SJCRH30 (cell line): ENCODE measurements at regions not wholly inside any gene's neighbourhood (a gene's known extent, or its start where the extent isn't known, plus 50 kb on each side); places are given as distances from the start of the nearest gene placed in this dataset.
A peak's percentile ranks its signal among the peaks of the same experiment; 100 is the strongest.

Experiments
- DNase-seq, 2 experiments: peaks; one replicate each; pipeline ENCODE4 v3.0.0-alpha.2; 2015 to 2020
- H3K27ac ChIP-seq: fragments of 250-450 bp; sonication (Bioruptor Pico); 2 replicates; pipeline ENCODE4 v1.5.1; 2020; ENCODE audit warnings: mild to moderate bottlenecking, moderate library complexity
- H3K27me3 ChIP-seq: fragments of 250-450 bp; sonication (Bioruptor Pico); 2 replicates; pipeline ENCODE4 v1.5.1; 2020; ENCODE audit warnings: mild to moderate bottlenecking, moderate library complexity
- H3K36me3 ChIP-seq: fragments of 250-450 bp; sonication (Bioruptor Pico); 2 replicates; pipeline ENCODE4 v1.5.1; 2020; ENCODE audit warnings: mild to moderate bottlenecking, moderate library complexity
- H3K4me1 ChIP-seq: fragments of 250-450 bp; sonication (Bioruptor Pico); 2 replicates; pipeline ENCODE4 v1.5.1; 2020; ENCODE audit warnings: mild to moderate bottlenecking, moderate library complexity
- H3K4me3 ChIP-seq: fragments of 250-450 bp; sonication (Bioruptor Pico); 2 replicates; pipeline ENCODE4 v1.5.1; 2020; ENCODE audit warnings: mild to moderate bottlenecking, moderate library complexity
- H3K9me3 ChIP-seq: fragments of 250-450 bp; sonication (Bioruptor Pico); replicated peaks from 2 replicates; pipeline ENCODE4 v1.5.1; 2020; ENCODE audit warnings: mild to moderate bottlenecking, moderate library complexity

DNA sequence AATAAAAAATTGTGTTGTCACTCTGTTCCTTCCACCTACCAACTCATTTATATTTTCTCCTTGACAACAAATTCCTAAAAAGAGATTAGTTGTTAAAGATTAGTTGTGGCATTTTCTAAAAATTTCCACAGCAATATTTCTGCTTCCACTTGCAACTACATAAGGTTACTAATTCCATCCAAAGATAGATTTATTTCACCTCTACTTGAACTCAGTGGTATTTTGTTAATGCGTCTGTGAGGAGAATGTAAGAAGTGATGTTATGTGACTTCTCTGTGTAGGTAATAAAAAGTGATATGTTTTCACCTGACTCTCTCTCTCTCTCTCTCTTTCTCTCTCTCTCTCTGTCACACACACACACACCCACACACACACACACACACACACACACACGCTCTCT lies 1104.8 kb downstream of the AMY1C start:
- no peaks in the 10 kb centered on the region for H3K9me3 ChIP-seq
- no peaks in the 10 kb centered on the region for H3K27me3 ChIP-seq
- no peak for DNase-seq
- no peak overlapping the region for H3K4me3 ChIP-seq
- no peaks in the 10 kb centered on the region for H3K4me1 ChIP-seq
- H3K27ac ChIP-seq: no peak overlapping the region
- no peaks in the 10 kb centered on the region for H3K36me3 ChIP-seq

DNA sequence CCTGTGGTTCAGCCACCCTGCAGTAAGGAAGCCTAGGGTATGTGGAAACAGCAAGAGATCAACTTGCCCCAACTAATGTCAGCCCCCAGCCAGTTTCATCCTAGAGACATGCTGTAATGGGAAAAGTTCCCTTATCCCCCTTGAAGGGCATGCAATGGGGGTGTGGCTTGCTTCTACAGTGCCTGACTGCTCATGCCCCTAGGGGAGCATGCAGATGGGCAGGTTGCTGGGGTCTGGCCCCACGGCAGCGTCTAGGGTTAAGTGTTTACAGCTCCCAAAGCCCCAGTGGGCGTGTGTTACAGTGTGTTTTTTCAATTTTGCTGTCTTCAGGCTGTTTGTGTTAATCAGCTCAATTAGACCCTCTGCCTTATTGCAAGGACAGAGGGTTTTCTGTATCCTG lies 1105.9 kb downstream of the AMY1C start:
- Histone ChIP-seq H3K9me3 (no peaks in the 10 kb centered on the region), H3K27ac (no peak overlapping the region), H3K4me3 (no peak overlapping the region), H3K36me3 (no peaks in the 10 kb centered on the region), H3K27me3 (no peaks in the 10 kb centered on the region), H3K4me1 (no peaks in the 10 kb centered on the region)
- DNase-seq: no peak

DNA sequence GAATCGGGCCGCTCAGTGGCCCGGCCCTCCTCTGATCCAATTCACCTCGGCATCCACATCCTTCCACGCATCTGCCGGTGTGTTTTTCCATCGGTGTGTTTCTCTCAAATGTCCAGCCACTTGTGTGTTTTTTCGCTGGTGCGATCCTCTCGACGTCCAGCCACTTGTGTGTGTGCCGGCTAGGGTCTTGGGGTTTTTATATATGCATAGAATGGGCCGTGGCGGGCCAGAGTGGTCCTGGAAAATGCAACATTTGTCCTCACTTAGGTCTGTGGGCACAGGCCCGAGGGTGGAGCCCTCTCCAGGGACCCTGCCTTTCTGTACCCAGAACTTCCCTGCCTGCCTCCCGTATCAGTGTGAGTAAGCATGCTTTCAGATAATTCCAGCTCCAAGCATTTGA lies 1106.4 kb downstream of the AMY1C start:
- Histone ChIP-seq H3K4me1 (no peaks in the 10 kb centered on the region), H3K27me3 (no peaks in the 10 kb centered on the region), H3K9me3 (no peaks in the 10 kb centered on the region), H3K27ac (no peak overlapping the region), H3K36me3 (no peaks in the 10 kb centered on the region), H3K4me3 (no peak overlapping the region)
- no peak for DNase-seq

DNA sequence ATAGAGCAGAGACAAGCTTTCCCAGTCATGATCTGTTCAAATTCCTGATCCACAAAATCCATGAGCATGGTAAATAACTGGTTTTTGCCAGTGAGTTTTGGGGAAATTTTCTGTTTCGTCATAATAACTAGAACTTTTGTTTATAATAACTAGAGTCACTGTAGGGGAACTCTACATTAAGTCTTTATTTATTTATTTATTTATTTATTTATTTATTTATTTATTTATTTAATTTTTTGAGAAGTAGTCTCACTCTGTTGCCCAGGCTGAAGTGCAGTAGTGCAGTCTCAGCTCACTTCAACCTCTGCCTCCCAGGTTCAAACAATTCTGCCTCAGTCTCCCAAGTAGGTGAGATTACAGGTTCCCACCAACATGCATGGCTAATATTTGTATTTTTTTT lies 1106.8 kb downstream of the AMY1C start:
- Histone ChIP-seq H3K27me3 (no peaks in the 10 kb centered on the region), H3K4me1 (no peaks in the 10 kb centered on the region), H3K27ac (no peak overlapping the region), H3K9me3 (no peaks in the 10 kb centered on the region), H3K36me3 (no peaks in the 10 kb centered on the region), H3K4me3 (no peak overlapping the region)
- no peak for DNase-seq

DNA sequence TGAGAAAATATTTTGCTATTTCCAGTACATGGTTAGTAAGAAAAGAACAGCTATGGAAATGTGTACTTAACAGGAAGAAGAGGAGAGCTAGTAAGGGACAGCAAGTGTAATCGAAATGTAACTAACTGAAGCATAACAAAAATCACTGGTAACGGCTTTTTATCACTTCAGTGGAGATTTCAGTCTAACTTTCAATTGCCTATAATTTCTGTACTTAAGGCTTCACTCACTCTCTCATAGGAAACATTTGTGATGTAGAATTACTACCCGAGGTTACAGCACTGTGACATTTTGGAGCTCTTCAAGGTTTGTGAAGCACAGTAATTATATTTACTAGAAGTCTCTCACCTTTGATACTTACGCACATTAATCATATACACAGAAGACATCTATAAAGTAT lies 1119.1 kb downstream of the AMY1C start:
- no peak overlapping the region for H3K4me3 ChIP-seq
- no peaks in the 10 kb centered on the region for H3K9me3 ChIP-seq
- H3K27ac ChIP-seq: no peak overlapping the region
- H3K27me3 ChIP-seq: no peaks in the 10 kb centered on the region
- DNase-seq: no peak
- H3K36me3 ChIP-seq: no peaks in the 10 kb centered on the region
- H3K4me1 ChIP-seq: no peaks in the 10 kb centered on the region

DNA sequence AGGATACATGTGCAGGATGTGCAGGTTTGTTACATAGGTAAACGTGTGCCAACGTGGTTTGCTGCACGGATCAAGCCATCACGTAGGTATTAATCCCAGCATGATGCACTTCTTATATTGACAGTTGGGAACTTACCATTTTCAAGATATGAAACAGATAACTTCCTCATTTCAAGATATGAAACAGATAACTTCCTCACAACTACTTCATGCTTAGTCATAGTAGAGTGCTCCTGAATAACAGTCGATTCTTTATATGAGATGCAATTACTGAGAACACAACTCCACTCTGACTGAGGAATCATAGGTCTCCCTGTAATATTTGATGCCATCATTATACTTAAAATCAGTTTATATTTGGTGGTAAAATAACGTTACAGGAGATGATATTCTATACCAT lies 1124.3 kb downstream of the AMY1C start:
- Histone ChIP-seq H3K9me3 (no peaks in the 10 kb centered on the region), H3K4me1 (no peaks in the 10 kb centered on the region), H3K27me3 (no peaks in the 10 kb centered on the region), H3K27ac (no peak overlapping the region), H3K36me3 (no peaks in the 10 kb centered on the region), H3K4me3 (no peak overlapping the region)
- DNase-seq: no peak

DNA sequence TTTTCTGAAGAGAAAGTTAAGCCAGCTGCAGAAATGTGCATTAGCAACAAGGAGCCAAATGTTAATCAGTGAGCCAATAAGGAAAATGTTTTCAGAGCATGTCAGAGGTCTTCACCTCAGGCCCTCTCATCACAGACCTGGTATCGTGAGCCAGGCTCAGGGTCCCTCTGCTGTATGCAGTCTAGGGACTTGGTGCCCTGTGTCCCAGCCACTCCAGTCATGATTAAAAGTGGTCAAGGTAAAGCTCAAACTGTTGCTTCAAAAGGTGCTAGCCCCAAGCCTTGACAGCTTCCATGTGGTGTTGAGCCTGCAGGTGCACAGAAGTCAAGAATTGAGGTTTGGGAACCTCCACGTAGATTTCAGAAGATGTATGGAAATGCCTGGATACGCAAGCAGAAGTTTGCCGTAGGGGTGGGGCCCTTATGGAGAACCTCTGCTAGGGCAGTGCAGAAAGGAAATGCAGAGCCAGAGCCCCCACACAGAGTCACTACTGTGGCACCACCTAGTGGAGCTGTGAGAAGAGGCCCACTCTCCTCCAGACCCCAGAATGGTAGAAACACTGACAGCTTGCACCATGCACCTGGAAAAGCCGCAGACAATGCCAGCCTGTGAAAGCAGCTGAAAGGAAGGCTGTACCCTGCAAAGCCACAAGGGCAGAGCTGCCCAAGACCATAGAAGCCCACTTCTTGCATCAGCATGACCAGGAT lies 1128.7 kb downstream of the AMY1C start:
- DNase-seq: peak; percentile 13 to 33
- H3K27ac ChIP-seq: no peak overlapping the region
- no peaks in the 10 kb centered on the region for H3K9me3 ChIP-seq
- no peaks in the 10 kb centered on the region for H3K36me3 ChIP-seq
- H3K27me3 ChIP-seq: no peaks in the 10 kb centered on the region
- H3K4me1 ChIP-seq: no peaks in the 10 kb centered on the region
- no peak overlapping the region for H3K4me3 ChIP-seq

DNA sequence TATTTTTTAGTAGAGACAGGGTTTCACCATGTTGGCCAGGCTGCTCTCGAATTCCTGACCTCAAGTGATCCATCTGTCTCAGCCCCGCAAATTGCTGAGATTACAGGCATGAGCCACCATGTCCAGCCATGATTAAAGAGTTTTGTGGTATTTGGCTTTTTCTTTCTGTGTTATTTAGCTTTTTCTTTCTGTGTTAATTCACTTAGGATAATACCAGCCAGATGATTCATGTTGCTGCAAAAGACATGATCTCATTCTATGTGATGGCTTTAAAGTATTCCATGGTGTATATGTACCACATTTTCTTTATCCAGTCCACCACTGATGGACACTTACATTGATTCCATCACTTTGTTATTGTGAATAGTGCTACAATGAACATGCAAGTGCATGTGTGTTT lies 1135.2 kb downstream of the AMY1C start:
- Histone ChIP-seq H3K36me3 (no peaks in the 10 kb centered on the region), H3K4me3 (no peak overlapping the region), H3K27ac (no peak overlapping the region), H3K9me3 (no peaks in the 10 kb centered on the region), H3K4me1 (no peaks in the 10 kb centered on the region), H3K27me3 (no peaks in the 10 kb centered on the region)
- DNase-seq: no peak

DNA sequence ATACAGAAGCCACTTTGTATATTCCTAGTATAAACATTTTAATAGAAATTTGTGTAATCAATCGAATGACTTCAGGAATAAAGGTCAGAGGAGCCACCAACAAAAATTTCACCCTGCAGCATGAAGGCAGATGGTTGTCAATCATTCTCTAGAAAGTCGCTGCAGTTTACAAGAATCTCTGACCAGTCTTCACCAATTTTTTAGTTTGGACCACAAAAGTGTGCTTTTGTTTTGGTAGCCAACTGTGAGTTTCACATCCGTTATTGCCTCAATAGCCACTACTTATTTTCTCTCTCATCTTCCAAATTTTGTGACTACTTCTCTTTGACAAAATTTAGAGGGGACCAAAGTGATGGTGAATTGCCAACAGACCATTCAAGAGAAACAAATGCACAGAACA lies 1155.6 kb downstream of the AMY1C start:
- no peaks in the 10 kb centered on the region for H3K9me3 ChIP-seq
- no peak overlapping the region for H3K4me3 ChIP-seq
- H3K27me3 ChIP-seq: no peaks in the 10 kb centered on the region
- H3K4me1 ChIP-seq: no peaks in the 10 kb centered on the region
- H3K36me3 ChIP-seq: no peaks in the 10 kb centered on the region
- no peak overlapping the region for H3K27ac ChIP-seq
- DNase-seq: no peak

DNA sequence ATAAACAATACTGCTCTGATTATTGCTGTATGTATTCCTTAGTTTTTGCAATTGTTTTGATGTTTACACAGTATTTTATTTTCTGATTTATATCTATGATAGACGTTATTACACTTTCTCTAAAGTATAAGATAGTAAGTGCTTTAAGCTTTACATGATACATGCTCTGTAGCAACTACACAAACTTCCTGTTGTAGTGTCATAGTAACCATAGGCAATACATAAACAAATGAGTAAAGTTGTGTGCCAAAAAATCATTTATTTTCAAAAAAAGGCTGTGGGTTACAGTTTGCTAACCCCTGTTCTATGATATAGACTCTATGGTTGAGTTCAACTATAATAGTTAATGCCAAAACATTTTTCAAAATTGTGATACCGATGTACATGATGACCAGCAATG lies 1156.4 kb downstream of the AMY1C start:
- no peak for DNase-seq
- Histone ChIP-seq H3K9me3 (no peaks in the 10 kb centered on the region), H3K4me1 (no peaks in the 10 kb centered on the region), H3K4me3 (no peak overlapping the region), H3K36me3 (no peaks in the 10 kb centered on the region), H3K27ac (no peak overlapping the region), H3K27me3 (no peaks in the 10 kb centered on the region)

DNA sequence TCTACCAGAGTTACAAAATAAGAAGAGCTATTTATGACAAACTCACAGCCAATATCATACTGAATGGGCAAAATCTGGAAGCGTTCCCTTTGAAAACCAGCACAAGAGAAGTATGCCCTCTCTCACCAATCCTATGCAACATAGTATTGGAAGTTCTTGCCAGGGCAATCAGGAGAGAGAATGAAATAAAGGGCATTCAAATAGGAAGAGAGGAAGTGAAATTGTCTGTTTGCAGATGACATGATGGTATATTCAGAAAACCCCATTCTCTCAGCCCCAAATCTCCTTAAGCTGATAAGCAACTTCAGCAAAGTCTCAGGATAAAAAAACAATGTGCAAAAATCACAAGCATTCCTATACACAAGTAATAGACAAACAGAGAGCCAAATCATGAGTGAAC lies 1169.5 kb downstream of the AMY1C start:
- no peaks in the 10 kb centered on the region for H3K4me1 ChIP-seq
- H3K36me3 ChIP-seq: no peaks in the 10 kb centered on the region
- DNase-seq: no peak
- H3K27ac ChIP-seq: no peak overlapping the region
- no peaks in the 10 kb centered on the region for H3K9me3 ChIP-seq
- H3K27me3 ChIP-seq: no peaks in the 10 kb centered on the region
- H3K4me3 ChIP-seq: no peak overlapping the region

DNA sequence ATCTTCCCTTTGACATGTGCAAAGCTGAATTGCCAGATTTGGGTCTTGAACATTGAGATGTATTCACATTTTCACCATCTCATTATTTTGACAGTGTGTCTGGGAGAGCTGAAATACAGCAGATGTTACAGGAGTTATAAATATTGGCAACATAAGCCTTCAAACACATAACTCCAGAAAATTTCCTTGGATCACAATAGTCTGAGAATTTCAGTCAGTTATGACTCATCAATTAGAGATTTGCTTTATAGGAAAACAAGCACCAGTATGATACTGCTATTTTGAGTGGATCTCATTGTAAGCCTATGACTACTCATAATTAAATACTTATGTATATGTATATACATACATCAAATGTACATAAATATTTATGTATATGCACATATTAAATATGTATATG lies 1171.8 kb downstream of the AMY1C start:
- Histone ChIP-seq H3K4me3 (no peak overlapping the region), H3K9me3 (no peaks in the 10 kb centered on the region), H3K36me3 (no peaks in the 10 kb centered on the region), H3K4me1 (no peaks in the 10 kb centered on the region), H3K27me3 (no peaks in the 10 kb centered on the region), H3K27ac (no peak overlapping the region)
- no peak for DNase-seq

DNA sequence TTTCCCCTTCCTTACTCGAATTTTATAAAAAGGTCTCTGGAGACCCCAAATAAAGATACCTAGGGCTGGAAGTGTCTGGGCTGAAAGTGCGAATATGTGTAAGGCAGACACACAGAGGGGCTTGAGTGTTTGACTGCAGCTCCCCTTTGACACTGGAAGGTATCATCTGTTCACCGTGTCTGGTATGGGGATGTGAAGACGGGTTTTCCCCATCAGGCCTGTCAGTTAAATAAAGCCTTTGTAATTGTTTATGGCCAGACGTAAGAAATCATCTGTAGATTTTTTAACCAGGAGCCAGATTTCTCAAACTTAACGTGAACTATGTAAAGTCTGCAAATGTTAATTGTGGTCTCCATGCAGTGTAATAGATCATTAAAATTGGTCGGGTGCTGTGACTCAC lies 1173.4 kb downstream of the AMY1C start:
- H3K4me3 ChIP-seq: no peak overlapping the region
- no peaks in the 10 kb centered on the region for H3K4me1 ChIP-seq
- no peaks in the 10 kb centered on the region for H3K9me3 ChIP-seq
- H3K27ac ChIP-seq: no peak overlapping the region
- no peaks in the 10 kb centered on the region for H3K36me3 ChIP-seq
- no peak for DNase-seq
- H3K27me3 ChIP-seq: no peaks in the 10 kb centered on the region

DNA sequence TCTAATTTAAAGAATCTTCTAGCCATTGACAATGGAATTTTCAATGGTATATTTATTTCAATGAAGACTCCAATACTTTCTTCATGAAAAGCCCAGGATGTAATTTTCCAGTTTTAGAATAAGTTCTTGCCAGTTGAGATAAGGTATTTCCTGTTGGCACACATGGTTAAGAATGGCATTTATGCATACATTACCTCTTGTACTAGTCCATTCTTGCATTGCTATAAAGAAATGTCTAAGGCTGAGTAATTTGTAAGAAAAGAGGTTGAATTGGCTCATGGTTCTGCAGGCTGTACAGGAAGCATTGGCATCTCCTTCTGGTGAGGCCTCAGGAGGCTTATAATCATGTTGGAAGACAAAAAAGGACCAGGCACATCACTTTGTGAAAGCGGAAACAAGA lies 1179.6 kb downstream of the AMY1C start:
- Histone ChIP-seq H3K27me3 (no peaks in the 10 kb centered on the region), H3K4me1 (no peaks in the 10 kb centered on the region), H3K27ac (no peak overlapping the region), H3K9me3 (no peaks in the 10 kb centered on the region), H3K36me3 (no peaks in the 10 kb centered on the region), H3K4me3 (no peak overlapping the region)
- DNase-seq: no peak

DNA sequence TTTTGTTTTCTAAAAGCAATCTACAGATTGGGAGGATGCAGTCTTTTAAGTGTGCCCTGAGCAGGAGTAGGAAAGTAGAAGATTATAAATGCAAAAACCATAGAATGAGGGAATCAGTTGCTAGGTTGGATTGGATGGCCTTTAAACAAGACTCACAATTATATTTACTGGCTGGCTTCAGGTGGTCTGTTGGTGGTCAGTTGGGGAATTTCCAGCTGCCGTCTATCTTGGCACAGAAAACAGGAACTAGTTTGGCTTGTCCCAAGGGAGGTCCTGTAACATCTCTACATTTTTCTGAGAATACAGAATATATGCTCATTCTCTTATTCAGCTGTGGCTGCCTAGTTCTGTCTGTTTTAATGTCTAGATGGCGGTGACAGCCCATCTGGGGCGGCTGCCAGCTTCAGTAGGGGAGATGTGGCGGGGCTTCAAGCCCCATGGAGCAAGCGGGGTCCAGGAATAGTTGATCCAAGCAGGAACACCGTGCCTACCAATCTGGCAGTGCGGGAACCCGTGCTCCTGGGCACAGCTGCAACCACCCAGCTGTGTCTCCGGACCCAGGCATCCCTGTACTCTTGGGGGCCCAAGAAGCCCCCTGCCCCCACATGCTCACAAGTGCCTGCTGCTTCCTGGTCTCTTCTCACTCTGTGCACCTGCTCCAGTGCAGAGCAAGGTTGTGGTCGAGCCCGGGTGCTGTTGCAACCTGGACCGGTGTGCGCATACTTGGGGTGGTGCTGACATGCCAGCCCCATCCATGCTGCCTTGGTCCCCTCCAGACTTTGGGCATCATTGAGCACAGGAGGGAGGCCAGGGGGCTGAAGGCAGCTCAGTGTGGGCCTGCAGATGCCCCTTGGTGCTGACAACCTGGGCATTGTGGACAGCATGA lies 1182.6 kb downstream of the AMY1C start:
- Histone ChIP-seq H3K4me3 (no peak overlapping the region), H3K36me3 (no peaks in the 10 kb centered on the region), H3K27me3 (no peaks in the 10 kb centered on the region), H3K9me3 (no peaks in the 10 kb centered on the region), H3K4me1 (no peaks in the 10 kb centered on the region), H3K27ac (no peak overlapping the region)
- DNase-seq: peak in 1 of 2 experiments; percentile 3
